B cell (primary cell): ENCODE measurements at regions not wholly inside any gene's neighbourhood (a gene's known extent, or its start where the extent isn't known, plus 50 kb on each side); places are given as distances from the start of the nearest gene placed in this dataset.
A peak's percentile ranks its signal among the peaks of the same experiment; 100 is the strongest.

Source experiments
- ATAC-seq: fragments of 200-7000 bp; cut with Tn5 transposase; one replicate; pipeline ENCODE4 v1.10.0; 2021; ENCODE audit warnings: low read depth, mild to moderate bottlenecking, moderate number of reproducible peaks, moderate library complexity
- CTCF ChIA-PET: fragments of 350-600 bp; sonication (Branson Sonifier 250); formaldehyde crosslinking; loops from one replicate; lab custom pipeline; 2021; ENCODE audit warnings: antibody characterized with exemption, inconsistent platforms; lab: Charles Lee
- POLR2A ChIA-PET: fragments of 350-600 bp; sonication (Branson Sonifier 250); formaldehyde crosslinking; loops from one replicate; lab custom pipeline; 2021; ENCODE audit warnings: antibody characterized with exemption; lab: Charles Lee
- DNase-seq: peaks from one replicate; pipeline ENCODE4 v3.0.0; 2013
- H2AFZ ChIP-seq: 2 replicates; pipeline ENCODE4 v1.6.1; 2012; ENCODE audit warnings: mild to moderate bottlenecking, low read depth, low read length; ENCODE audit not compliant: insufficient read depth, poor library complexity, severe bottlenecking
- H3K27ac ChIP-seq, 2 donors: 1 replicate in 1 of 2; 2 replicates in 1 of 2; pipeline ENCODE4 v1.5.1; 2012 to 2013; ENCODE audit warnings: low read length in 2 of 2, mild to moderate bottlenecking in 2 of 2, moderate library complexity in 1 of 2
- H3K27me3 ChIP-seq, 4 experiments: fragments of 200-600 bp in 1 of 4; sonication (generic) in 1 of 4; replicated peaks in 1 of 4; 1 replicate in 2 of 4; 2 replicates in 2 of 4; pipeline versions ENCODE4 v1.6.1 to v1.7.0; 2013 to 2016; ENCODE audit warnings: low read length in 3 of 4, mild to moderate bottlenecking in 2 of 4, mixed read lengths in 1 of 4, moderate library complexity in 1 of 4; ENCODE audit not compliant: insufficient read depth in 4 of 4, control insufficient read depth in 3 of 4; ENCODE audit errors: control extremely low read depth in 1 of 4
- H3K36me3 ChIP-seq, 2 experiments: replicated peaks in 1 of 2; 1 replicate in 1 of 2; 2 replicates in 1 of 2; pipeline versions ENCODE4 v1.6.1 to v1.7.1; 2013; ENCODE audit warnings: low read length in 1 of 2; ENCODE audit not compliant: insufficient read depth in 2 of 2, control insufficient read depth in 1 of 2; ENCODE audit errors: control extremely low read depth in 1 of 2, extremely low read depth in 1 of 2
- H3K4me1 ChIP-seq, 2 donors: fragments of 200-600 bp in 1 of 2; sonication (generic) in 1 of 2; 1 replicate in 1 of 2; 2 replicates in 1 of 2; pipeline versions ENCODE4 v1.5.1 to v1.6.1; 2013 to 2017; ENCODE audit warnings: low read length in 2 of 2; ENCODE audit not compliant: control insufficient read depth in 2 of 2, insufficient read depth in 2 of 2
- H3K4me2 ChIP-seq: replicated peaks from 2 replicates; pipeline ENCODE3; 2012; ENCODE audit warnings: mild to moderate bottlenecking, low read depth, low read length; ENCODE audit not compliant: poor library complexity, severe bottlenecking
- H3K4me3 ChIP-seq, 5 experiments: fragments of 200-600 bp in 1 of 5; sonication (generic) in 1 of 5; 1 replicate in 3 of 5; 2 replicates in 2 of 5; pipeline versions ENCODE4 v1.5.1 to v1.7.0; 2011 to 2016; ENCODE audit warnings: low read length in 4 of 5, mild to moderate bottlenecking in 4 of 5, low read depth in 2 of 5, control low read depth in 1 of 5, moderate library complexity in 1 of 5; ENCODE audit not compliant: insufficient read depth in 1 of 5; ENCODE audit errors: control extremely low read depth in 1 of 5, extremely low read depth in 1 of 5
- H3K79me2 ChIP-seq: fragments of 200-600 bp; sonication (generic); one replicate; pipeline ENCODE4 v1.6.0; 2016; ENCODE audit warnings: low read length; ENCODE audit not compliant: control insufficient read depth, insufficient read depth
- H3K9ac ChIP-seq: fragments of 200-600 bp; sonication (generic); 2 replicates; pipeline ENCODE4 v1.6.1; 2017; ENCODE audit warnings: mild to moderate bottlenecking, low read length, moderate library complexity
- H3K9me3 ChIP-seq, 3 donors: one replicate each; pipeline versions ENCODE4 v1.6.1 to v1.7.1; 2013; ENCODE audit warnings: low read length in 2 of 3; ENCODE audit not compliant: control insufficient read depth in 2 of 3, insufficient read depth in 1 of 3; ENCODE audit errors: control extremely low read depth in 1 of 3
- H4K20me1 ChIP-seq: 2 replicates; pipeline ENCODE4 v1.6.0; 2012; ENCODE audit warnings: mild to moderate bottlenecking, low read length; ENCODE audit not compliant: insufficient read depth, control insufficient read depth, poor library complexity, severe bottlenecking
- H3K27ac Mint-ChIP-seq: one replicate; pipeline ENCODE4 v1.8.0; 2021; ENCODE audit warnings: mixed read lengths
- H3K27me3 Mint-ChIP-seq: one replicate; pipeline ENCODE4 v1.8.0; 2021; ENCODE audit warnings: mixed read lengths
- H3K4me1 Mint-ChIP-seq: one replicate; pipeline ENCODE4 v1.8.0; 2021; ENCODE audit warnings: mixed read lengths
- H3K4me3 Mint-ChIP-seq: one replicate; pipeline ENCODE4 v1.8.0; 2021; ENCODE audit warnings: mixed read lengths
- H3K9me3 Mint-ChIP-seq: one replicate; pipeline ENCODE4 v1.8.0; 2022; ENCODE audit warnings: mixed read lengths; ENCODE audit not compliant: insufficient read depth
- EZH2 ChIP-seq: IDR thresholded peaks from 2 replicates; pipeline ENCODE4 v1.6.1; 2012; ENCODE audit warnings: borderline replicate concordance, low read depth, mild to moderate bottlenecking, moderate library complexity, low read length; ENCODE audit not compliant: insufficient read depth, poor library complexity, severe bottlenecking
- WGBS: methylation state at CpG from one replicate; pipeline ENCODE4 v1.1.5; 2013; ENCODE audit warnings: missing lambda C conversion rate; ENCODE audit not compliant: insufficient coverage; 5-methylcytosine and 5-hydroxymethylcytosine counted together
- intact Hi-C: fragments of 100-400 bp; cut with micrococcal nuclease; formaldehyde crosslinking; loops from one replicate; pipeline ENCODE4 v1.10.0; 2022
- TF ChIP-seq, protein P1 (sequence below): fragments of 200-600 bp; IDR thresholded peaks from one replicate; pipeline ENCODE4 v1.8.0; 2022; ENCODE audit warnings: antibody characterized with exemption, mild to moderate bottlenecking

GRCh38 chr3:59116233-59116537 lies 66.4 kb upstream of the CFAP20DC start:
- peak overlapping the region; percentile 61 for H3K4me3 Mint-ChIP-seq
- H3K27me3 Mint-ChIP-seq: peaks cover 8% of the 10 kb centered on the region
- TF ChIP-seq, protein P1, sequence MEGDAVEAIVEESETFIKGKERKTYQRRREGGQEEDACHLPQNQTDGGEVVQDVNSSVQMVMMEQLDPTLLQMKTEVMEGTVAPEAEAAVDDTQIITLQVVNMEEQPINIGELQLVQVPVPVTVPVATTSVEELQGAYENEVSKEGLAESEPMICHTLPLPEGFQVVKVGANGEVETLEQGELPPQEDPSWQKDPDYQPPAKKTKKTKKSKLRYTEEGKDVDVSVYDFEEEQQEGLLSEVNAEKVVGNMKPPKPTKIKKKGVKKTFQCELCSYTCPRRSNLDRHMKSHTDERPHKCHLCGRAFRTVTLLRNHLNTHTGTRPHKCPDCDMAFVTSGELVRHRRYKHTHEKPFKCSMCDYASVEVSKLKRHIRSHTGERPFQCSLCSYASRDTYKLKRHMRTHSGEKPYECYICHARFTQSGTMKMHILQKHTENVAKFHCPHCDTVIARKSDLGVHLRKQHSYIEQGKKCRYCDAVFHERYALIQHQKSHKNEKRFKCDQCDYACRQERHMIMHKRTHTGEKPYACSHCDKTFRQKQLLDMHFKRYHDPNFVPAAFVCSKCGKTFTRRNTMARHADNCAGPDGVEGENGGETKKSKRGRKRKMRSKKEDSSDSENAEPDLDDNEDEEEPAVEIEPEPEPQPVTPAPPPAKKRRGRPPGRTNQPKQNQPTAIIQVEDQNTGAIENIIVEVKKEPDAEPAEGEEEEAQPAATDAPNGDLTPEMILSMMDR: no peak
- TF ChIP-seq EZH2: no peak
- Histone ChIP-seq H3K79me2 (no peaks in the 10 kb centered on the region), H3K4me3 (peak overlapping the region in 1 of 5 experiments; percentile 0), H4K20me1 (no peaks in the 10 kb centered on the region), H3K9me3 (no peaks in the 10 kb centered on the region), H3K4me1 (no peaks in the 10 kb centered on the region), H3K27me3 (no peaks in the 10 kb centered on the region), H3K27ac (no peak overlapping the region), H3K36me3 (no peaks in the 10 kb centered on the region), H3K4me2 (no peak overlapping the region), H2AFZ (peak overlapping the region; percentile 42), H3K9ac (peak overlapping the region; percentile 15)
- H3K4me1 Mint-ChIP-seq: no peaks in the 10 kb centered on the region
- peaks cover 4% of the 10 kb centered on the region for H3K9me3 Mint-ChIP-seq
- CTCF ChIA-PET: no interaction called here
- ATAC-seq: no peak
- POLR2A ChIA-PET: no interaction called here
- WGBS: no CpG with 5 or more reads among the region's 2 CpGs
- H3K27ac Mint-ChIP-seq: no peak overlapping the region
- no peak for DNase-seq
- intact Hi-C loops: no loop called here

GRCh38 chr3:59115364-59116232 lies 65.8 kb upstream of the CFAP20DC start:
- peak overlapping the region; percentile 15 for H3K9ac ChIP-seq
- H3K27me3 ChIP-seq: no peaks in the 10 kb centered on the region
- ATAC-seq: no peak
- peaks cover 4% of the 10 kb centered on the region for H3K9me3 Mint-ChIP-seq
- H2AFZ ChIP-seq: peak overlapping the region; percentile 42
- no peak overlapping the region for H3K4me2 ChIP-seq
- H3K36me3 ChIP-seq: no peaks in the 10 kb centered on the region
- H4K20me1 ChIP-seq: no peaks in the 10 kb centered on the region
- H3K27me3 Mint-ChIP-seq: peaks cover 8% of the 10 kb centered on the region
- no peaks in the 10 kb centered on the region for H3K4me1 ChIP-seq
- CTCF ChIA-PET: no interaction called here
- peak overlapping the region; percentile 61 for H3K4me3 Mint-ChIP-seq
- H3K9me3 ChIP-seq: no peaks in the 10 kb centered on the region
- POLR2A ChIA-PET: no interaction called here
- H3K4me3 ChIP-seq: peak overlapping the region in 1 of 5 experiments; percentile 0
- H3K27ac Mint-ChIP-seq: no peak overlapping the region
- WGBS: 73% methylated on average over 4 of the region's 8 CpGs
- H3K27ac ChIP-seq: no peak overlapping the region
- TF ChIP-seq, protein P1: no peak
- TF ChIP-seq EZH2: no peak
- DNase-seq: no peak
- no peaks in the 10 kb centered on the region for H3K79me2 ChIP-seq
- intact Hi-C loops: no loop called here
- no peaks in the 10 kb centered on the region for H3K4me1 Mint-ChIP-seq
